ENCODE measurements at regions not wholly inside any gene's neighbourhood (a gene's known extent, or its start where the extent isn't known, plus 50 kb on each side); places are given as distances from the start of the nearest gene placed in this dataset.

DNA sequence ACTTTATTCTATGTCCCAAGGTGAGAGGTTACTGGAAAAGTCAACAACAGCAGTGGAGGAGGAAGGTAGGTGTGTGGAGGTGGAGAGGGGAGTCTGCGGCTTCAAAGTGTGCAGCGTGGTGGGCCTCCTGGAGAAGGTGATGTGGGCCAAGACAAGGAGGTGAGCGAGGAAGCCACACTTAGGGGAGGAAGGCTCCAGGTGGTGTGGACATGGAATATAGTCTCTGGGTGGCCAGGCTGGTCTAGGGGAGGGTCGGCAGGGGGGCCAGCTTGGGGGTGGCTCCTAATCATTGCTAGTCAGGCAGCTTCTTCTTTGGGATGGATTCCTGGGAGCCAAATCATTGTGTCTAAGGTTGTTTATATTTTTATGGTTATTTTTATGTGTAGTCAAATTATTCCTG, 111.5 kb upstream of the CDH4 start:
- no peak for DNase-seq (ENCODE audit: low read depth in 2 of 2)

GRCh38 chr20:61146023-61146422, 106.0 kb upstream of the CDH4 start:
- DNase-seq (ENCODE audit: low read depth in 2 of 2) = no peak

DNA sequence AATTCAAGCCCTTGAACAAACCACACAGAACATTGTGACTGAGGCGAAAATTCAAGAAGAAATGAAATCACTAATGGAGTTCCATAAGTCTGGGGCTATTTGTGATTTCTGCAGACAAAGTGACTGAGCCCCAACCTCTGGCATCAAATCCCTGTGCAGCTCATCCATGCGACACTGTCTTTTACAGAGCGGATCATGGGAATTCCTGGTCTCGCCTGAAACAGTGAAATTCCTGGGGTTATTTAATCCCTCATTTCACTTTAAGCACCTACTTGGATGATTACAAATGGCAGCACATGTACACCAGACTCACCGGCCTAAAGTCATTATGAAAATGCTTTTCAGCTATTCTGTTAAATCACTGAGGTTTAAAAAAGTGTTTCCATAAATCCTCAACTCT, 102.4 kb upstream of the CDH4 start:
- no peak for DNase-seq (ENCODE audit: low read depth in 2 of 2)

GRCh38 chr20:61157301-61157700, 94.8 kb upstream of the CDH4 start:
- DNase-seq (ENCODE audit: low read depth in 2 of 2) = no peak

DNA sequence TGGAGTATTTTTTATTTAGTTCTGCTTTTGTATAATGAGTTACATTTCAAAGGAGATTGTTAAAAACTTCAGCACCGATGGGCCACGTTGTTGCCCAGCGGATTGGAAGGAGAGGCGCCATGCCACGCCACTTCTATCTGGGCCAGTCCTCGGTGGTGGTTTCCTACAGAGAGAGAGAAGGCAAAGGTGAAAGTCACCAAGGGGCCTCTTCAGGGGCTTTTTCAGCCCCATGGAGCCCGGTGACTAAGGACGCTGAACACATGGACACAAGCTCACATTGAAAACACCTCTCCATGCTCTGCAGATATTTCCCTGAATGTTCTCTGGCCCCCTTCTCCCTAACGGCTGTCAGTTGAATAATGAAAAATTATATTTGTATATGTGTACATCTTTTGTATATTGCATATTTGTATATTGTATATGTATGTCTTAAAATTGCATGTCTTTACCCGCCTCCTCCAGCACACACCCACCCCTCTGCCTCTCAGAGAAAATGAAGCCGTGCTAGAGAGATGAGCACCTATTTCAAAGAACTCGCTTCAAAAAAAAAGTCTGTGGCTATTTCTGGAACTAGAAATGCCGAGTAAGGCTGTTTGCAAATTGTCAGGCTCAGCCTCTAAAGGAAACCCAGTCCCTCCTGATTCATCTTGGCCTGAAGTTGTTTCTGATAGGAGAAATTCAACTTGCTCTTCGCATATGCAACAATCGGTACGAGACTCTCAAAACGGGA, 91.9 kb upstream of the CDH4 start:
- DNase-seq (ENCODE audit: low read depth in 2 of 2) = no peak

GRCh38 chr20:61161726-61162390, 90.2 kb upstream of the CDH4 start:
- DNase-seq (ENCODE audit: low read depth in 2 of 2) = no peak

DNA sequence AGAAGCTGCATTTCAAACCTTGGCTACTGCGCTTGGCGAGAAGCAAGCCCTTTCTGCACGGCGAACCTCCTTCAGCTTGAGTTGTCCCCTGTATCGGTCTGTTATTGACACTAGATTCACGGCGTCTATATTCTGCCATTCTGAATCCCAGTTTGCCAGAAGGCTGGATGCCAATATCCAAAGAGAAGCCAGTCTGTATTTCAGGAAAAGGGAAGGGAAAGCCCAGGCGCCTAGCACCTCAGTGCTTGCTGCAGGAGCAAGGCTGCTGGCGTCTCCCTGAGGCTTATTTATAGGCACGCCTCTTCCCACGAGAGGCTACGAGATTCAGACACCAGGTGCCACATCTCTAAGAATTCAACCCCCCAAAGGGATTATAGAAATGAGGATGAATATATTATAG, 89.6 kb upstream of the CDH4 start:
- no peak for DNase-seq (ENCODE audit: low read depth in 2 of 2)

GRCh38 chr20:61163031-61163430, 89.0 kb upstream of the CDH4 start:
- no peak for DNase-seq (ENCODE audit: low read depth in 2 of 2)

DNA sequence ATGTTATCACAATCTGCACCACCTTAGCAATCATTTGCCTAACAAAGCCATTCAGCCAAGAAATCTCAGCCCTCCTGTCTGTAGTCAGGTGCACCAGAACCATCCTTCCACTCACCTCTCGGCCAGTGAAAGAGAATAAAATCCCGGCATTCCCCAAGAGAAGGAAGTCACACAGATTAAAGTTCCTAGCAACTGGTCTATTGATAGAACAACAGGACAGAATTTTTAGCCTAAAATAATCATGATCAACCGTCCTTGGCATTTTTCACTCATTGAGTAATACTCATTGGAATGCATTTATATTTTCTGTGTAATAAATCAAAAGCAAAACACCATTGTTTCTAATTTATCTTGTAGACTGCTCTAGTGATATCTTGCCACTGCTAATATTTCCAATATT, 85.7 kb upstream of the CDH4 start:
- DNase-seq (ENCODE audit: low read depth in 2 of 2) = no peak

GRCh38 chr20:61168605-61169004, 83.5 kb upstream of the CDH4 start:
- no peak for DNase-seq (ENCODE audit: low read depth in 2 of 2)

GRCh38 chr20:61169874-61170273, 82.2 kb upstream of the CDH4 start:
- no peak for DNase-seq (ENCODE audit: low read depth in 2 of 2)

- no peak for DNase-seq (ENCODE audit: low read depth in 2 of 2)
These were observed 81.4 kb upstream of the CDH4 start for GRCh38 chr20:61170496-61171320.

DNA sequence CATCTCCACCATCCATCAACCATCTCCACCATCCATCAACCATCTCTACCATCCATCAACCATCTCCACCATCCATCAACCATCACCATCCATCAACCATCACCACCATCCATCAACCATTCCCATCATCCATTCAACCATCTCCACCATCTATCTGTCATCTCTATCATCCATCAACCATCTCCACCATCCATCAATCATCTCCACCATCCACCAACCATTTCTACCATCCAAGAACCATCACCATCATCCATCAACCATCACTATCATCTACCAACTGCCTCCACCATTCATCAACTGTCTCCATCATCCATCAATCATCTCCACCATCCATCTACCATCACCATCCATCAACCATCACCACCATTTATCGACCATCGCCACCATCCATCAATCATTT, 78.8 kb upstream of the CDH4 start:
- no peak for DNase-seq (ENCODE audit: low read depth in 2 of 2)

GRCh38 chr20:61173961-61174725, 77.9 kb upstream of the CDH4 start:
- DNase-seq (ENCODE audit: low read depth in 2 of 2) = no peak

- DNase-seq (ENCODE audit: low read depth in 2 of 2) = no peak
These were observed 75.2 kb upstream of the CDH4 start for GRCh38 chr20:61176874-61177273.

DNA sequence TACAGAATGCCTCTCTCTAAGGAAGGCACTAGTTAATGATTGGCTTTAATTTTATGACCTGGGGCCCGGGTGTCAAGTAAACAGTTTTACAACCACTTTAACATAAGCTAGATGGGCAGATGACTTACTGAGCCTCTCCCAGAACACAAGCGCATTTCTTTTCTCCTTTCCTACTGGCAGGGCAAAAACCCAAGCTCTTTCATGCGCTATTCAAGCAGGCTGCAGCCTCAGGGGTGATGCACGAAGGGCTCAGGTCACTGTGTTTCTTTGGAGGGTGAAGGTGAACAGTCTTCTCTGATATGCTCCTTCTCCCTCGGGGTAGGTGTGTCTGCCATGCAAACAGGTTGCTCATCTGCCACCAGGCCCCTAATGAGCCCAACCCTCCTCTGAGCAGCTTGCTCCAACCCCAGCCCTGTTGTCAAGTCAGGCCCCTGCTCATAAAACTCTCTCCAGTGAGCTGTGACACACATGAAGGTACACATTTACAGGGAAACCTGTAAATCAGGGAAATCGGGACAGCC, 73.5 kb upstream of the CDH4 start:
- DNase-seq (ENCODE audit: low read depth in 2 of 2) = no peak

GRCh38 chr20:61184194-61184593, 67.9 kb upstream of the CDH4 start:
- DNase-seq (ENCODE audit: low read depth in 2 of 2) = no peak

DNA sequence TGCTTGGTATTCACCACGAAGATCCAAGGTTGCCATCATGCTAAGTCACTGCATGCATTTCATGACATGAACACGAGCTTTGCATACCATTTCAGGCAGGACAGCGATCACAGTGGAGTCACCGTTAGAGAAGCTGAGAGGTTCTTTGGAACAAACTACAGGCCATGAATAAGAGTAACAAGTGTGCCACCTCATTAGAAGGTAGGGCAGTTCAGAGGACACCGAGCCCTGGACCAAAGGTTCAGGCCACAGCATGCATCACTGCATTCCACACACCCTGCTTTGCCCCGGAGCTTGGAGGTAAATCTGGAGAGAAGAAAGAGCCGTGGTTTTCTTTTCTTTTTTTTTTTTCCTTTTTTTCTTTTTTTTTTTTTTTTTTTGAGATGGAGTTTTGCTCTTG, 66.9 kb upstream of the CDH4 start:
- no peak for DNase-seq (ENCODE audit: low read depth in 2 of 2)

GRCh38 chr20:61185841-61186601, 66.0 kb upstream of the CDH4 start:
- DNase-seq (ENCODE audit: low read depth in 2 of 2) = no peak

DNA sequence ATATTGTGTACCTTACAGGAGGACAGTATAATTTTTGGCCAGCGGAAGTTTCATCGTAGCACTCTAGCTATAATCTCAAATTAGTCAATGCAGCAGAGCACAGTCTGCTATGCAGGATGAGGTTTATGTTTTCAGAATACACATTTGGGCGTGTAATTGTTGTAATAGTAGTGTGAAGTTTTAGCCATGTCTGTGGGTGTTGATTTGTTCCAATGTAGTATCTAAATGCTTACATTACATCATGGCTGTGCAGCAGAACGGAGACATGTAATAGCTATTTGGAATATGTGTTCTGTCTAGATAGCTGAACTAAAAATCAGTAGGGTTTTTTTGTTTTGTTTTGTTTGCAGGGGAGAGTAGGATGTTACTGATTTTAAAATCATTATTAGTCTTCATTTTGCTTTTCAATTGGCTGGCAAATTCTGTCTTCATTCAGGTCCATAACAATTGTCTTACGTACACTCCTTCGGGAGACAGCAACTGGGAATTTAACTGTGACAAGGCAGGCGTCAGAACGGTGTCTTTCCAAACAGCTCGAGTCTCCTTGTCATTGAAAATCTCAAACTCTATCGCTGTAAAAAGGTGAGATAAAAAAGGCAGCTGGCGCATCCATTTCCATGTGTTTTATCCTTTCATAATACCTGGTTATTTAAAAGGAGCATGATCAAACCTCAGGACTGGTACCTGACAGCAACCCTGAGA, 65.1 kb upstream of the CDH4 start:
- DNase-seq (ENCODE audit: low read depth in 2 of 2) = no peak
